ES-I3 (cell line): ENCODE measurements at regions not wholly inside any gene's neighbourhood (a gene's known extent, or its start where the extent isn't known, plus 50 kb on each side); places are given as distances from the start of the nearest gene placed in this dataset.

ENCODE experiments used
- H3K36me3 ChIP-seq: 2 replicates; pipeline ENCODE4 v1.6.1; 2013; ENCODE audit warnings: mild to moderate bottlenecking, low read length, control low read depth, moderate library complexity; ENCODE audit not compliant: insufficient read depth
- H3K4me1 ChIP-seq: 2 replicates; pipeline ENCODE4 v1.6.1; 2013; ENCODE audit warnings: mild to moderate bottlenecking, control low read depth, low read length; ENCODE audit not compliant: insufficient read depth
- H3K9ac ChIP-seq: 2 replicates; pipeline ENCODE4 v1.6.1; 2013; ENCODE audit warnings: low read depth, mild to moderate bottlenecking, low read length, moderate library complexity
- H3K9me3 ChIP-seq: 2 replicates; pipeline ENCODE4 v1.6.1; 2013; ENCODE audit warnings: mild to moderate bottlenecking, low read length, moderate library complexity; ENCODE audit not compliant: control insufficient read depth, insufficient read depth

DNA sequence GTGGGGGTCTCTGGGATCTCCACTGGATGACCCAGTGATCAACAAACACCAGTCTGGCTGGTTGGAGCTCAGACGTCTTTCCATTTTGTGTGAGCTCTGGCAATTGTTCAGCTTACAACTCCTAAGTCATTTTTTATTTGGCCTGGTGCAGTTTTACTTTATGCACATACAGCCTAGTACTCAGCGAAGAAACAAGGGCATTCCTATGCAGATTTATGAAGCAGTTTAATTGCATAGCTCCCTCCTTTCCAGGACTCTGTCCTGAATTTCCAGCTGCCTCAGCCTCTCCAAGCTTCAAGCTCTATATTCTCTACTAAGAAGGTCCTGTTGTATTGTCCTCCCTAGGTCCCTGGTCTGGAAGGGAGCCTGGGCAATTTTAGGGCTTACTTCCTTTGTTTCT is 145.6 kb upstream of the GALNT17 start:
- Histone ChIP-seq H3K4me1 (no peaks in the 10 kb centered on the region), H3K9me3 (no peaks in the 10 kb centered on the region), H3K36me3 (no peaks in the 10 kb centered on the region), H3K9ac (no peak overlapping the region)

DNA sequence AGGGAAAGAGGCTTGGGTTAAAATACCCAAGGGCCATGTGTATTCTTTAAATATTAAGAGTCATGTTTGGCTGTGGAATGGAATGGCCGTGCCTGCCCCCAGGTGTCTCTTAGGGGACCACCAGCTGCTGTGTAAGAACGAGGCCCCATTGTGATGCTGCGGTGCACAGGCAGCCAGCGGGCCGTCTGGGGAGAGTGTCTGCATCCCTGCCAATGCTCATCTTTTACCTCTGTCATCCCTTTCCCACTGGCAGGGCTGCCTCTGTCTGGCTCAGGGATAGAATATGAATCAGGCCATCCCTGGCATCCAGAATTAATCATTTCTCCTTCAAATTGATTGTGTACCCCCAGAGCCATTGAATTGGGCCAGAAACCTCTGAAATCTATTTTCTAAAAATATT is 137.8 kb upstream of the GALNT17 start:
- Histone ChIP-seq H3K4me1 (no peaks in the 10 kb centered on the region), H3K36me3 (no peaks in the 10 kb centered on the region), H3K9ac (no peak overlapping the region), H3K9me3 (0 out of 2 replicates have a peak, but pooled peaks cover 4% of the 10 kb centered on the region)

DNA sequence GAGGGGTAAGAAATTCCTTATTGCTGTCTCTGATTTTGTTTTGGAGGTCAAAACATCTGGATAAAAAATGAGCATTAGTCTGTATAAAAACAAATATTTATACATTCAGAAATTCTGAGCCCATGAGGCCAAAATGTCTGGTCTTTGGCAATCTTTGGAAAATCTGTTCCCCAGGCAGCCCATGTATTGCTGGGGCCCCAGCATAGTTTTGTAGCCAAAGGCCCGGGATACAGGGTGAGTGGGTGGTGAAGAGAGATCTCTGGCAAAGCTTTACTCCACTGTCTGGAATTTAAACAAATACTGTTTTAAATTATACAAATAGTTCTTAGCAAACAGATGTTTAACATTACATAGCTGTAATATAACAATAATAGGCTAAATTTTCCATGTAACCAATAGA is 134.7 kb upstream of the GALNT17 start:
- Histone ChIP-seq H3K9ac (no peak overlapping the region), H3K36me3 (no peaks in the 10 kb centered on the region), H3K4me1 (no peaks in the 10 kb centered on the region), H3K9me3 (0 out of 2 replicates have a peak, but pooled peaks cover 4% of the 10 kb centered on the region)

DNA sequence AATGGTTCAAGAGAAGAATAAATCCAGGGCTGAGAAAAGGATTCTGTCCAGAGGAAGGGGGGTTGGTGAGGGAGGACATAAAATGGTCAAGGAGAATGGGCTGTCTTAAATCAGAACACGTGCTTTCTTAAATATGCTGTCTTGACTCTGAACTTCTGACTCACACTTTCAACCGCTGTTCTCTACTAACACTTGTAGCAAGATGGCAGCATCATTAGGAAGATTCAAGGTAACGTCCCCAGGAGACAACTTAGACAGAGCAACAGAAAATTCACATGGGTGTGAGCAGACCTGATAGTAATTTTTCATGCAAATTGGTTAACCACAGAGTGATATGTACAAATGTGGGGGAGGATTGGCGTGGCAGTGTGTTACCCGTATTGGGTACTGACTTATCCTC is 126.8 kb upstream of the GALNT17 start:
- H3K9ac ChIP-seq: no peak overlapping the region
- H3K36me3 ChIP-seq: no peaks in the 10 kb centered on the region
- H3K9me3 ChIP-seq: peaks cover 4% of the 10 kb centered on the region; the same call in 1 of the 2 replicates
- no peaks in the 10 kb centered on the region for H3K4me1 ChIP-seq

DNA sequence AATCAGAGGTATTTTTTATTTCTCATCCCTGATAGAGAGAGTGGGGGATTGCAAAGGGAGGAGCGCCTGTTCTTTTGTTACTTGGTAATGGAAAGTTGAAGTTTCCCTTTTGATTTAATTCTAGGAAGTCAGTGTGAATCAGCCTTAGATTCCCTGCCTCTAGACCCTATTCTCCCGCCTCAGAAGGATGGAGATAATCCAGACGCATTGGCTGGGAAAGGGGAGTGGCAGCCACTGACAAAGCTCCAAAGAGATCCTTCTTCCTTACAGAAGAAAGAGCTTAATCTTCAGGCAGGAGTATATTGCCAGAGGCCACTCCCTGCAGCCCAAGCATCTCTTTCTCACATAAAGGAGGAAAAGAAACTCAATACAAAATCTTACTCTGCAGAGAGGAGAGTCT is 122.3 kb upstream of the GALNT17 start:
- no peaks in the 10 kb centered on the region; the same call in 1 of the 2 replicates for H3K9me3 ChIP-seq
- no peaks in the 10 kb centered on the region for H3K4me1 ChIP-seq
- H3K9ac ChIP-seq: no peak overlapping the region
- H3K36me3 ChIP-seq: no peaks in the 10 kb centered on the region

DNA sequence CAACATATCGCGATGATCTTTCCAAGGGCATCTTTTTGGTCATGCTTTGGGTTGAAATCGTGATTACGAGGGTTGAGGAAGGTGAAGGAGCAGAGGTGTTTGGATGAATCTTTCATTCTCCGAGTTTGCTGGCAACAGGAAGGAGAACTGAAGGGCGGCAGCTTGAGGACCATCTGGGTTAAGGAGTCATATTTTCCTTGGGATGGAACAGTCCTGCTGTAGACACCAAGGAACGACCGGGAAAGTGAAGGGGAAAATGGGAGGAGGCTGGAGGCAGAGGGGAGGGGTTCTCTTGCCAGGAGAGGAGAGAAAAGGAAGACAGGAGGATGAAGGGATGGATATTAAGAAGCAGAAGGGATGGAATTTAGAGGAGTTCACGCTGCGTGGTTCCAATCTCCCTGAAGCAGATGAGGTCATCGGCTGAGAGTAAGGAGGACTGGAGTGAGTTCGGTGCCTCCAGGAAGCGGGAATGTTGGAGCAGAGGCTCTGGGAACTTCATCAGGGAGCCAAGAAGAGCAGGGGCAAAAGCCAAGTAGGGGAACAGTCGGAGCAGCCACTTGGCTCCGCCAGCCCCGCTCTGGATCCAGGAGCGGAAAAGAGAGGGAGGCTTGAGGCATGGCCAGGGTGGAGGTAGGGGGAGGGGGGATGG is 116.6 kb upstream of the GALNT17 start:
- Histone ChIP-seq H3K9me3 (no peaks in the 10 kb centered on the region), H3K4me1 (no peaks in the 10 kb centered on the region), H3K36me3 (no peaks in the 10 kb centered on the region), H3K9ac (no peak overlapping the region)

DNA sequence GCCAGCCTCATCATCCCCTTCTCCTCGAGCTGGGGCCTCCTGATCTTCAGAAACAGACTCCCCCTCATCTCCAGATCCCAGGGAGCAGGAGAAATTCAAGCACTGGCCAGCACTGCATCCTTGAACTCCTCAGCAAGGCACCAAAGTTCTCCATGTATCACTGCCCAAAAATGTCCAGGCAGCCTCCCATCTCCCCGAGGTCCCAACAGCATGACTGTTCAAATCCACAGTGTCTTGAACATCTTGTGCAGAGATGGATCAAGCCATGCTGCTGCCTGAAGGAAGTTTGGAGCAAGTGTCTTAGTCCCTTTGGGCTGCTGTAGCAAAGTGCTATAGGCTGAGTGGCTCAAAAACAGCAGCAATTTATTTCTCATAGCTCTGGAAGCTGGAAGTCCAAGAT is 115.5 kb upstream of the GALNT17 start:
- Histone ChIP-seq H3K36me3 (no peaks in the 10 kb centered on the region), H3K9ac (no peak overlapping the region), H3K4me1 (no peaks in the 10 kb centered on the region), H3K9me3 (no peaks in the 10 kb centered on the region)

DNA sequence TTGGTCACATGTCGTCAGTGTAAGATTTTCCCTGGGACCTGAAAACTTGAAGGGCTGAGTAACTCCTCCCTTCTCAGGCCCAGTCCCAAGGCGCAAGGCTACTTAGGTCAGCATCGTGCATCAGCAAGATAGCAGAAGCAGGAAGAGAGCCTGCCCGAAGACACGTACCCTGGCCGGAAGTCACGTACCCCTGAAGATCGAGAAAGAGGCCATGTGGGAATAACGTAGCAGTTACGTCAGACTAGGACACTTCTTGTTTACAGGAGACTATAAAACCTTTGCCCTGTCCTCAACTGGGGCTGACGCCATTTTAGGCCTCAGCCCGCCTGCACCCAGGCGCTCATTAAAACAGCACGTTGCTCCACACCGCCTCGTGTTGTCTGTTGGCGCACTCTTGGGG is 114.3 kb upstream of the GALNT17 start:
- Histone ChIP-seq H3K9ac (no peak overlapping the region), H3K9me3 (no peaks in the 10 kb centered on the region), H3K4me1 (no peaks in the 10 kb centered on the region), H3K36me3 (no peaks in the 10 kb centered on the region)

DNA sequence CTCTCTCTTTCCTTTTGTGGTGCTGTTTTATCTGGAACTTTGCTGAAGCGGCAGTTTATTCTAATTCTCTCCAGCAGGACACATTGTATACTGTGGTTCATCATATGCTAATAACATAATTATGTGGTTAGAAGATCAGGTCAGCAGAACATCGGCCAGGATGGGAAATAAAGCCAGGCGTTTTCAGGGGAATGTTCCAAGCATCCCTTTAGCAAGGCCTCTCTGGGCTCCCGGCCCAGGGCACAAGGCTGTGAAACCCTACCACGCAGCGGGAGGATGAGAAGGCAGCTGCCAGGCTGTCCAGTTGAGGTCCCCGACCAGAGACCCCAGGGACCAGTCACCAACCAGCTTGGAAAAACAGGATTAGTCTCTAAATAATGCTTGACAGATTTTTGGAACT is 112.2 kb upstream of the GALNT17 start:
- Histone ChIP-seq H3K9ac (no peak overlapping the region), H3K9me3 (no peaks in the 10 kb centered on the region), H3K36me3 (no peaks in the 10 kb centered on the region), H3K4me1 (no peaks in the 10 kb centered on the region)

DNA sequence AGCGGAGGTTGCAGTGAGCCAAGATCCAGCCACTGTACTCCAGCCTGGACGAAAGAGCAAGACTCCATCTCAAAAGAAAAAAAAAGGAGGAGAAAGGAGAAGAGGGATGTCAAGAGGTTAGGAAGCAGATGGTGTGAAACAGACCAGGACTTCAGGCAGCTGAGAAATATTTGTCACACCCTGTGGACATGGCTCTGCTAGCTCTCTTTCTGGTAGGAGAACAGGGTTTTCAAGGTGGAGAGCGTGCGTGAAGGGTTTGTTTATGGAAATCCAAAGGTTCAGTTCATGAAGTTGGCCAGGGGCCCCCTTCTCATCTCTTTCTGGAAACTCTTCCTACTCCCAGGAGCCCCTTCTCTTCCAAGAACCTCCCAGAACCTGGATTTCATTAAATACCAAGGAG is 110.8 kb upstream of the GALNT17 start:
- Histone ChIP-seq H3K9ac (no peak overlapping the region), H3K9me3 (no peaks in the 10 kb centered on the region), H3K36me3 (no peaks in the 10 kb centered on the region), H3K4me1 (no peaks in the 10 kb centered on the region)

DNA sequence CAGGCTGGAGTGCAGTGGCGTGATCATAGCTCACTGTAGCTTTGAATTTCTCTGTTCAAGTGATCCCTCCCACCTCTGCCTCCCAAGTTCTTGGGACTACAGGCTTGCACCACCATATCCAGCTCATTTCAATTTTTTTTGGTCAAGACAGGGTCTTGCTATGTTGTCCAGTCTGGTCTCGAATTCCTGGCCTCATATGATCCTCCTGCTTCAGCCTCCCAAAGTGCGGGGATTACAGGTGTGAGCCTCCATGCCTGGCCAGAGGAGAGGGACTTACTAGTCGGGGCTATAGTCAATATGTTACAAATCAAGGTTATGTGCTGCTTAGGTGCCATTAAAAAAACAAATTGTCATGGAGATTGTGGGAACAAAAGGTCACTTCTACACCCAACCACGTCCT is 105.3 kb upstream of the GALNT17 start:
- H3K4me1 ChIP-seq: no peaks in the 10 kb centered on the region
- no peaks in the 10 kb centered on the region for H3K9me3 ChIP-seq
- no peaks in the 10 kb centered on the region for H3K36me3 ChIP-seq
- H3K9ac ChIP-seq: no peak overlapping the region

DNA sequence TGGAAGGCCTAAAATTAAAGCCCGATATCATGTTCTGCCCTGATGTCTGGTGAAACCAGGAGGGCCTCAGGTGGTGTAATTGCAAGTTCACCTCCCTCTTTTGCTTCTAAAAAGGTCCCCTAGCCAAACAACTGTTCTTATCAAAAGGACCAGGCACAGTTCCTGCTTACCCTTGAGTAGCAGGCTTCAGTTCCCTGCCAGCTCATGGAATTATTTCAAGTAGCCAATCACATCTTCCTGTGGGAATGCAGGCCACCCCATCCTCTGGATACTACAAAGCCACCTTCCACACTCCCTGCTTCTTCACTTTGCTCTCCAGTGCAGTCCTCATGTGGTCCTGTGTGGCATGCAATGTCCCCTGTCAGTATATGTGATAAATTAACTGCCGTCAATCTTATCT is 97.7 kb upstream of the GALNT17 start:
- Histone ChIP-seq H3K9me3 (no peaks in the 10 kb centered on the region), H3K36me3 (no peaks in the 10 kb centered on the region), H3K9ac (no peak overlapping the region), H3K4me1 (no peaks in the 10 kb centered on the region)

DNA sequence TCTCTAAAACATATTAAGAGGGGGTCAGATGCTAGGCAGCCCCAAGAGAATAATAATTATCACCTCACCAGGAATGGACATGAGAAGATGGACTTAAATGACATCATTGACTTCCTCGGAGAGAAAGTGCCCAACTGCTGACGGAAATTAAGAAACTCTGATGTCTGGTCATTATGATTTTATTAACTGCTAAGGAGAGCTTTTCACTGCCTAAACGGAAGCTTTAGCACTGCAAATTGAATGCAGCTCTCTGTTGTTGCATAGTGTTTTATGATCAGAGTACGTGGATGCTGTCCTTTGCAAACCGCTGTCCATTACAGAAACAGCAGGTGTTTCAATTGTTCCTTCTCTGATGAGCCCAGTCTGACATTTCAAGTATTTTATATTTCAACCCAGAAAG is 89.4 kb upstream of the GALNT17 start:
- Histone ChIP-seq H3K36me3 (no peaks in the 10 kb centered on the region), H3K9ac (no peak overlapping the region), H3K9me3 (no peaks in the 10 kb centered on the region), H3K4me1 (no peaks in the 10 kb centered on the region)

DNA sequence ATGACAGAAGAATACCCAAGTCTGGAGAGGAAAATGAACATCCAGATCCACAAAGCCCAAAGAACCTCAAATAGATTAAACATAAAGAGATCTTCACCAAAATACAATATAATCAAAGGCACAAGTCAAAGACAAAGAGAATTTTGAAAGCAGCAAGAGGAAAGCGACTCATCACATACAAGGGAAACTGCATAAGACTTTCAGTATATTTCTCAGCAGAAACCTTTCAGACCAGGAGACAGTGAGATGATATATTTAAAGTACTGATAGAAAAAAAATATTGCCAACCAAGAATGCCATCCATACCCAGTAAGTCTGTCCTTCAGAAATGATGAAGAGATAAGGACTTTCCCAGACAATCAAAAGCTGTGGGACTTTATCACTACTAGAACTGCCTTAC is 81.5 kb upstream of the GALNT17 start:
- Histone ChIP-seq H3K9ac (no peak overlapping the region), H3K36me3 (no peaks in the 10 kb centered on the region), H3K9me3 (peaks cover 7% of the 10 kb centered on the region; the same call in 1 of the 2 replicates), H3K4me1 (no peaks in the 10 kb centered on the region)

DNA sequence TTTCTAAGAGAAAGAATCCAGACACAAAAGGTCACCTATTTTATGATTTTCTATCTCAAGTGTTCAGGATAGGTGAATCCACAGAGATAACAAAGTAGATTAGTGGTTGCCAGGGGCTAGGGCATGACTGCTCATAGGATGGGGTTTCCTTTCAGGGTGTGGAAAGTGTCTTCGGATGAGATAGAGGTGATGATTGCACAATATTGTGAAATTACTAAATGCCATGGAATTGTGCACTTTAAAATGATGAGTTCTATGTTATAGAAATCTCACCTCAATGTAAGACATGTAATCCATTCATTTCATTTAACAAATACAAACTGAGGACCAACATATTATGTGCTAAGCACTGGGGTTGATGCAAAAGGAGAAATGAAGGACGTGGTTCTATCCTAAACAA is 76.4 kb upstream of the GALNT17 start:
- Histone ChIP-seq H3K36me3 (no peaks in the 10 kb centered on the region), H3K9ac (no peak overlapping the region), H3K9me3 (peaks cover 7% of the 10 kb centered on the region; the same call in 1 of the 2 replicates), H3K4me1 (no peaks in the 10 kb centered on the region)
